ENCODE measurements at regions not wholly inside any gene's neighbourhood (a gene's known extent, or its start where the extent isn't known, plus 50 kb on each side); places are given as distances from the start of the nearest gene placed in this dataset.

GRCh38 chr10:130927157-130927556 is 384.4 kb downstream of the TCERG1L start:
- no peaks in the 10 kb centered on the region for H3K27me3 ChIP-seq (ENCODE audit: control insufficient read depth, insufficient read depth, low read length)
- no peaks in the 10 kb centered on the region for H3K4me1 ChIP-seq (ENCODE audit: control insufficient read depth, insufficient read depth, low read length)
- H3K9me3 ChIP-seq (ENCODE audit: control insufficient read depth, insufficient read depth, low read depth, low read length): no peaks in the 10 kb centered on the region
- BruUV-seq (replicated peaks): no TSS peak
- H3K4me3 ChIP-seq (ENCODE audit: low read depth in 2 of 2, low read length in 2 of 2): no peak overlapping the region
- no peak for DNase-seq (ENCODE audit: low read depth, low spot score)
- intact Hi-C loops (cut with micrococcal nuclease; ENCODE audit: unreplicated experiment) (no loop called here), in situ Hi-C loops (cut with HindIII; ENCODE audit: low pct_unique_long_range_greater_than_20kb, low sequenced_read_pairs) (no loop called here)
- CTCF ChIA-PET: no interaction called here
- TF ChIP-seq SIN3A (IDR thresholded peaks at IDR 0.05; ENCODE audit: borderline replicate concordance, insufficient read depth, low read depth, low read length) (no peak), TCF7L2 (IDR thresholded peaks at IDR 0.05; ENCODE audit: low read depth, low read length) (no peak), POLR2AphosphoS5 (IDR thresholded peaks at IDR 0.05; ENCODE audit: low read depth, low read length) (no peak)
- TF ChIP-seq, protein P1, sequence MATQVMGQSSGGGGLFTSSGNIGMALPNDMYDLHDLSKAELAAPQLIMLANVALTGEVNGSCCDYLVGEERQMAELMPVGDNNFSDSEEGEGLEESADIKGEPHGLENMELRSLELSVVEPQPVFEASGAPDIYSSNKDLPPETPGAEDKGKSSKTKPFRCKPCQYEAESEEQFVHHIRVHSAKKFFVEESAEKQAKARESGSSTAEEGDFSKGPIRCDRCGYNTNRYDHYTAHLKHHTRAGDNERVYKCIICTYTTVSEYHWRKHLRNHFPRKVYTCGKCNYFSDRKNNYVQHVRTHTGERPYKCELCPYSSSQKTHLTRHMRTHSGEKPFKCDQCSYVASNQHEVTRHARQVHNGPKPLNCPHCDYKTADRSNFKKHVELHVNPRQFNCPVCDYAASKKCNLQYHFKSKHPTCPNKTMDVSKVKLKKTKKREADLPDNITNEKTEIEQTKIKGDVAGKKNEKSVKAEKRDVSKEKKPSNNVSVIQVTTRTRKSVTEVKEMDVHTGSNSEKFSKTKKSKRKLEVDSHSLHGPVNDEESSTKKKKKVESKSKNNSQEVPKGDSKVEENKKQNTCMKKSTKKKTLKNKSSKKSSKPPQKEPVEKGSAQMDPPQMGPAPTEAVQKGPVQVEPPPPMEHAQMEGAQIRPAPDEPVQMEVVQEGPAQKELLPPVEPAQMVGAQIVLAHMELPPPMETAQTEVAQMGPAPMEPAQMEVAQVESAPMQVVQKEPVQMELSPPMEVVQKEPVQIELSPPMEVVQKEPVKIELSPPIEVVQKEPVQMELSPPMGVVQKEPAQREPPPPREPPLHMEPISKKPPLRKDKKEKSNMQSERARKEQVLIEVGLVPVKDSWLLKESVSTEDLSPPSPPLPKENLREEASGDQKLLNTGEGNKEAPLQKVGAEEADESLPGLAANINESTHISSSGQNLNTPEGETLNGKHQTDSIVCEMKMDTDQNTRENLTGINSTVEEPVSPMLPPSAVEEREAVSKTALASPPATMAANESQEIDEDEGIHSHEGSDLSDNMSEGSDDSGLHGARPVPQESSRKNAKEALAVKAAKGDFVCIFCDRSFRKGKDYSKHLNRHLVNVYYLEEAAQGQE (IDR thresholded peaks at IDR 0.05; ENCODE audit: insufficient read depth in 1 of 2, low read depth in 2 of 2, low read length in 1 of 2): no peak
- TF ChIP-seq, protein P2, sequence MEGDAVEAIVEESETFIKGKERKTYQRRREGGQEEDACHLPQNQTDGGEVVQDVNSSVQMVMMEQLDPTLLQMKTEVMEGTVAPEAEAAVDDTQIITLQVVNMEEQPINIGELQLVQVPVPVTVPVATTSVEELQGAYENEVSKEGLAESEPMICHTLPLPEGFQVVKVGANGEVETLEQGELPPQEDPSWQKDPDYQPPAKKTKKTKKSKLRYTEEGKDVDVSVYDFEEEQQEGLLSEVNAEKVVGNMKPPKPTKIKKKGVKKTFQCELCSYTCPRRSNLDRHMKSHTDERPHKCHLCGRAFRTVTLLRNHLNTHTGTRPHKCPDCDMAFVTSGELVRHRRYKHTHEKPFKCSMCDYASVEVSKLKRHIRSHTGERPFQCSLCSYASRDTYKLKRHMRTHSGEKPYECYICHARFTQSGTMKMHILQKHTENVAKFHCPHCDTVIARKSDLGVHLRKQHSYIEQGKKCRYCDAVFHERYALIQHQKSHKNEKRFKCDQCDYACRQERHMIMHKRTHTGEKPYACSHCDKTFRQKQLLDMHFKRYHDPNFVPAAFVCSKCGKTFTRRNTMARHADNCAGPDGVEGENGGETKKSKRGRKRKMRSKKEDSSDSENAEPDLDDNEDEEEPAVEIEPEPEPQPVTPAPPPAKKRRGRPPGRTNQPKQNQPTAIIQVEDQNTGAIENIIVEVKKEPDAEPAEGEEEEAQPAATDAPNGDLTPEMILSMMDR (IDR thresholded peaks at IDR 0.05): no peak
- no peaks in the 10 kb centered on the region for H3K36me3 ChIP-seq (ENCODE audit: control insufficient read depth, insufficient read depth, low read length)
- H3K27ac ChIP-seq (ENCODE audit: low read length): no peak overlapping the region
- POLR2A ChIA-PET: no interaction called here
- ATAC-seq: no peak

- no peaks in the 10 kb centered on the region for H3K9me3 ChIP-seq (ENCODE audit: control insufficient read depth, insufficient read depth, low read depth, low read length)
- intact Hi-C loops (cut with micrococcal nuclease; ENCODE audit: unreplicated experiment) (no loop called here), in situ Hi-C loops (cut with HindIII; ENCODE audit: low pct_unique_long_range_greater_than_20kb, low sequenced_read_pairs) (no loop called here)
- H3K36me3 ChIP-seq (ENCODE audit: control insufficient read depth, insufficient read depth, low read length): no peaks in the 10 kb centered on the region
- H3K27me3 ChIP-seq (ENCODE audit: control insufficient read depth, insufficient read depth, low read length): no peaks in the 10 kb centered on the region
- POLR2A ChIA-PET: no interaction called here
- H3K4me3 ChIP-seq (ENCODE audit: low read depth in 2 of 2, low read length in 2 of 2): no peak overlapping the region
- no peak overlapping the region for H3K27ac ChIP-seq (ENCODE audit: low read length)
- TF ChIP-seq, protein P1 (IDR thresholded peaks at IDR 0.05; ENCODE audit: insufficient read depth in 1 of 2, low read depth in 2 of 2, low read length in 1 of 2): no peak
- TF ChIP-seq TCF7L2 (IDR thresholded peaks at IDR 0.05; ENCODE audit: low read depth, low read length): no peak
- no peak for TF ChIP-seq SIN3A (IDR thresholded peaks at IDR 0.05; ENCODE audit: borderline replicate concordance, insufficient read depth, low read depth, low read length)
- TF ChIP-seq POLR2AphosphoS5 (IDR thresholded peaks at IDR 0.05; ENCODE audit: low read depth, low read length): no peak
- TF ChIP-seq, protein P2 (IDR thresholded peaks at IDR 0.05): no peak
- no peaks in the 10 kb centered on the region for H3K4me1 ChIP-seq (ENCODE audit: control insufficient read depth, insufficient read depth, low read length)
- no peak for DNase-seq (ENCODE audit: low read depth, low spot score)
- no peak for ATAC-seq
- CTCF ChIA-PET: no interaction called here
- no TSS peak for BruUV-seq (replicated peaks)
These were observed 383.2 kb downstream of the TCERG1L start for GRCh38 chr10:130928306-130928705.
